ENCODE measurements at regions not wholly inside any gene's neighbourhood (a gene's known extent, or its start where the extent isn't known, plus 50 kb on each side); places are given as distances from the start of the nearest gene placed in this dataset.

GRCh38 chr4:15376145-15376544 is 51.7 kb upstream of the C1QTNF7 start:
- Histone ChIP-seq H3K56ac (ENCODE audit: low read length) (no peak overlapping the region), H3K4me3 (ENCODE audit: low read length) (no peak overlapping the region), H3K9ac (ENCODE audit: low read length) (no peak overlapping the region), H3K79me1 (ENCODE audit: low read length) (no peaks in the 10 kb centered on the region), H2BK120ac (ENCODE audit: low read depth, low read length) (no peak overlapping the region), H4K8ac (ENCODE audit: low read depth, low read length) (no peak overlapping the region), H2BK5ac (ENCODE audit: low read length) (no peak overlapping the region), H3K23ac (ENCODE audit: low read length) (no peak overlapping the region), H2BK15ac (replicated peaks; ENCODE audit: low read depth) (no peak overlapping the region), H2AK5ac (ENCODE audit: low read length) (no peak overlapping the region), H3K18ac (ENCODE audit: low read length) (peak overlapping the region; percentile 68), H3K27ac (ENCODE audit: low read depth, low read length) (no peak overlapping the region), H3K36me3 (ENCODE audit: control insufficient read depth, insufficient read depth, low read length) (no peaks in the 10 kb centered on the region), H3K4ac (ENCODE audit: low read depth, low read length) (no peak overlapping the region), H3K4me1 (ENCODE audit: control insufficient read depth, low read depth, low read length) (no peaks in the 10 kb centered on the region), H3K4me2 (ENCODE audit: low read length) (no peak overlapping the region), H3K27me3 (ENCODE audit: insufficient read depth, low read length, poor library complexity) (no peaks in the 10 kb centered on the region), H3K79me2 (ENCODE audit: control insufficient read depth, insufficient read depth, low read length) (no peaks in the 10 kb centered on the region), H4K5ac (ENCODE audit: low read length) (no peak overlapping the region)
- 100% methylated on average over 3 of the region's 5 CpGs for WGBS (ENCODE audit: extremely low coverage, insufficient coverage, low lambda C conversion rate)
- DNase-seq, result no peak

- Histone ChIP-seq H3K27ac (ENCODE audit: low read depth, low read length) (no peak overlapping the region), H3K79me2 (ENCODE audit: control insufficient read depth, insufficient read depth, low read length) (no peaks in the 10 kb centered on the region), H2AK5ac (ENCODE audit: low read length) (no peak overlapping the region), H3K79me1 (ENCODE audit: low read length) (no peaks in the 10 kb centered on the region), H2BK15ac (replicated peaks; ENCODE audit: low read depth) (no peak overlapping the region), H3K56ac (ENCODE audit: low read length) (no peak overlapping the region), H3K4me3 (ENCODE audit: low read length) (no peak overlapping the region), H3K36me3 (ENCODE audit: control insufficient read depth, insufficient read depth, low read length) (no peaks in the 10 kb centered on the region), H4K5ac (ENCODE audit: low read length) (no peak overlapping the region), H3K23ac (ENCODE audit: low read length) (no peak overlapping the region), H4K8ac (ENCODE audit: low read depth, low read length) (no peak overlapping the region), H3K4me2 (ENCODE audit: low read length) (no peak overlapping the region), H3K27me3 (ENCODE audit: insufficient read depth, low read length, poor library complexity) (no peaks in the 10 kb centered on the region), H3K4ac (ENCODE audit: low read depth, low read length) (no peak overlapping the region), H3K9ac (ENCODE audit: low read length) (no peak overlapping the region), H2BK5ac (ENCODE audit: low read length) (no peak overlapping the region), H2BK120ac (ENCODE audit: low read depth, low read length) (no peak overlapping the region), H3K4me1 (ENCODE audit: control insufficient read depth, low read depth, low read length) (no peaks in the 10 kb centered on the region), H3K18ac (ENCODE audit: low read length) (no peak overlapping the region)
- WGBS (ENCODE audit: extremely low coverage, insufficient coverage, low lambda C conversion rate), result no CpG with 5 or more reads among the region's 2 CpGs
- no peak for DNase-seq
These were observed 51.2 kb upstream of the C1QTNF7 start for GRCh38 chr4:15376594-15376993.

All from mesendoderm (in vitro differentiated cells).